ENCODE measurements at regions not wholly inside any gene's neighbourhood (a gene's known extent, or its start where the extent isn't known, plus 50 kb on each side); places are given as distances from the start of the nearest gene placed in this dataset.
A peak's percentile ranks its signal among the peaks of the same experiment; 100 is the strongest.

DNA sequence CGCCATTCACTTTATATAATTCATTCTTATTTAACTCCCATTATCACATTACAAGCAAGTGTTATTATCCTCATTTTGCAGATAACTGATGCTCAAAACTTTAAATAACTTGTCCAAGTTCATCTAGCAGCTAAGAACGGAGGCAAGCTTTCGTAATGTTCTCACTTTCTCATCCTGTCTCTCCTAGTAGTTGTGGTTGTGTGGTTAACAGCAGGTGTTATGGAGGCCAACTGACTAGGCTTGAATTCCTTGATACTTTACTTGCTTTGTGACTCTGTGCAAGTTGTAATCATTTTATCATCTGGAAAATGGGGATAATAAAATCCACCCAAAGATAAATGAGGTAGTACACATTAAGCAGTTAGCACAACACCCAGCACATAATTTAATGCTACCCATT is 109.9 kb upstream of the PTPN13 start:
- CTCF ChIA-PET (ENCODE audit: low intra/inter-chr PET ratio): no interaction called here
- no TSS peak for BruUV-seq (replicated peaks)
- H3K4me2 ChIP-seq (ENCODE audit: insufficient read depth, low read length): no peak overlapping the region
- H3K9ac ChIP-seq (ENCODE audit: insufficient read depth in 1 of 2, low read depth in 2 of 2, low read length in 2 of 2): no peak overlapping the region
- DNase-seq (ENCODE audit: extremely low read depth in 1 of 4, low spot score in 3 of 4) (no peak), FAIRE-seq (no peak), ATAC-seq (no peak)
- H3K4me1 ChIP-seq (replicated peaks in 1 of 2; ENCODE audit: control insufficient read depth in 2 of 2, insufficient read depth in 2 of 2, low read length in 2 of 2): no peaks in the 10 kb centered on the region
- no peaks in the 10 kb centered on the region for H3K9me1 ChIP-seq (ENCODE audit: control insufficient read depth, insufficient read depth, low read length)
- H3K27me3 ChIP-seq (ENCODE audit: control insufficient read depth in 2 of 2, insufficient read depth in 2 of 2, low read length in 2 of 2): no peaks in the 10 kb centered on the region
- no peak overlapping the region for H2AFZ ChIP-seq (ENCODE audit: low read depth, low read length)
- in situ Hi-C loops (cut with MboI): no loop called here
- intact Hi-C loops (cut with micrococcal nuclease): no loop called here
- H3K4me3 ChIP-seq: no peak overlapping the region
- no peaks in the 10 kb centered on the region for H3K79me2 ChIP-seq (ENCODE audit: control insufficient read depth, insufficient read depth, low read length)
- POLR2A ChIA-PET: no interaction called here
- H3K9me3 ChIP-seq (replicated peaks; ENCODE audit: control insufficient read depth, insufficient read depth, low read depth, low read length): no peaks in the 10 kb centered on the region
- H4K20me1 ChIP-seq (replicated peaks; ENCODE audit: control insufficient read depth, insufficient read depth, low read length): no peaks in the 10 kb centered on the region; the same call in 1 of the 2 replicates
- H3K36me3 ChIP-seq (ENCODE audit: control insufficient read depth, insufficient read depth, low read length): no peaks in the 10 kb centered on the region
- no peak overlapping the region for H3K27ac ChIP-seq (ENCODE audit: extremely low read depth, low read depth, low read length)
- WGBS (ENCODE audit: insufficient coverage, low coverage, missing lambda C conversion rate): 3% methylated on average over 3 of the region's 3 CpGs
- TF ChIP-seq ZNF232 (CRISPR knock-in tag; IDR thresholded peaks at IDR 0.05): no peak
- TF ChIP-seq NR1H2 (CRISPR knock-in tag; IDR thresholded peaks at IDR 0.05): no peak
- no peak for TF ChIP-seq MIER1 (IDR thresholded peaks at IDR 0.05; ENCODE audit: low read depth)
- TF ChIP-seq BRF1 (IDR thresholded peaks at IDR 0.05; ENCODE audit: borderline replicate concordance, extremely low read depth, insufficient read length): no peak
- TF ChIP-seq PHB (CRISPR knock-in tag; IDR thresholded peaks at IDR 0.05): no peak

DNA sequence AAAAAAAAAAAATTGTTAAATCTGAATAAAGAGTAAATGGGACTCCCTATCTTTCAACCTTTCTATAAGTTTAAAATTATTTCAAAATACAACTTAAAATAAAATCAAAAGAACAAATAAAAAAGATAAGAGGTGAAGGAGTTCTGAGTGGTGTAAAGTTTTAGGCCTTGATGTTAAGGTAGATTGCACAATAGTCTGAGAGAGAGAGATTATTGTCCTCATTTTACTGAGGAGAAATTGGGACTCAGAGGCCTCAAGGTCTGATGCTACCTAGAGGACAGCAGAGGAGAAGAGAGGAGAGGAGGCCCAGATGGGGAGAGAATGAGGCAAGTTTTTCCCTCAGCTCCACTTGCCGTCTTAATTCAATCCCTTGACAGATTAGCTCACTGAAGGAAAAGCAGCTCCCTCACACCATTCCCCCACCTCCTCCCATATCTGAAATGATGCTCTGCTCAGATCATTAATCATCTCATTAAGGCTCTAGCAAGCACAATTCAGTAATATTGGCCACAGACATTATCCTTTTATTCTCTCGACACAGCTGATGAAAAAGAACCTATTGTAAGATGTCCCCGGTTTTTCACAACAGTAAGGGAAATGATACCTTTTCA is 106.3 kb upstream of the PTPN13 start:
- TF ChIP-seq CEBPB (tag; IDR thresholded peaks at IDR 0.05) (peak; percentile 63), CEBPG (CRISPR knock-in tag; IDR thresholded peaks at IDR 0.05) (no peak), CEBPG (tag; conservative IDR thresholded peaks at IDR 0.05 in 1 of 2, IDR thresholded peaks at IDR 0.05 in 1 of 2) (peak; percentile 16 to 71; a peak in 2 of 4 replicates), CBX8 (IDR thresholded peaks at IDR 0.05; ENCODE audit: borderline replicate concordance, extremely low read depth, low read depth, low read length, poor library complexity, severe bottlenecking) (no peak)
- Histone ChIP-seq H4K20me1 (replicated peaks; ENCODE audit: control insufficient read depth, insufficient read depth, low read length) (no peaks in the 10 kb centered on the region; the same call in 1 of the 2 replicates), H3K9me3 (replicated peaks; ENCODE audit: control insufficient read depth, insufficient read depth, low read depth, low read length) (no peaks in the 10 kb centered on the region), H3K27ac (ENCODE audit: extremely low read depth, low read depth, low read length) (no peak overlapping the region), H3K27me3 (ENCODE audit: control insufficient read depth in 2 of 2, insufficient read depth in 2 of 2, low read length in 2 of 2) (peaks cover 0 to 4% of the 10 kb centered on the region in 2 experiments; a peak in 1 of 5 replicates), H3K4me3 (no peak overlapping the region), H2AFZ (ENCODE audit: low read depth, low read length) (no peak overlapping the region), H3K9me1 (ENCODE audit: control insufficient read depth, insufficient read depth, low read length) (no peaks in the 10 kb centered on the region), H3K4me2 (ENCODE audit: insufficient read depth, low read length) (no peak overlapping the region), H3K4me1 (replicated peaks in 1 of 2; ENCODE audit: control insufficient read depth in 2 of 2, insufficient read depth in 2 of 2, low read length in 2 of 2) (no peaks in the 10 kb centered on the region), H3K36me3 (ENCODE audit: control insufficient read depth, insufficient read depth, low read length) (no peaks in the 10 kb centered on the region), H3K9ac (ENCODE audit: insufficient read depth in 1 of 2, low read depth in 2 of 2, low read length in 2 of 2) (no peak overlapping the region), H3K79me2 (ENCODE audit: control insufficient read depth, insufficient read depth, low read length) (no peaks in the 10 kb centered on the region)
- in situ Hi-C loops (cut with MboI): no loop called here
- intact Hi-C loops (cut with micrococcal nuclease): no loop called here
- FAIRE-seq (no peak), ATAC-seq (no peak), DNase-seq (ENCODE audit: extremely low read depth in 1 of 4, low spot score in 3 of 4) (no peak)
- ChIA-PET CTCF (ENCODE audit: low intra/inter-chr PET ratio) (no interaction called here), POLR2A (no interaction called here)
- WGBS (ENCODE audit: insufficient coverage, low coverage, missing lambda C conversion rate): 0% methylated on average over 3 of the region's 3 CpGs
- no TSS peak for BruUV-seq (replicated peaks)

Measured in K562 (cell line).